Testis (tissue), 2 donors: ENCODE measurements at regions not wholly inside any gene's neighbourhood (a gene's known extent, or its start where the extent isn't known, plus 50 kb on each side); places are given as distances from the start of the nearest gene placed in this dataset.

ENCODE experiments used
- POLR2A ChIP-seq: fragments of 450-650 bp; IDR thresholded peaks from one replicate; pipeline ENCODE4 v1.6.1; 2017; ENCODE audit warnings: antibody characterized with exemption, mild to moderate bottlenecking, moderate library complexity
- TF ChIP-seq, protein P1 (sequence below), 3 experiments: fragments of 450-650 bp in 2 of 3; fragments of 200-600 bp in 1 of 3; sonication (generic) in 1 of 3; IDR thresholded peaks; one replicate each; pipeline ENCODE4 v1.5.1; 2016 to 2019; ENCODE audit warnings: antibody characterized with exemption in 3 of 3, mild to moderate bottlenecking in 2 of 3, moderate library complexity in 1 of 3

DNA sequence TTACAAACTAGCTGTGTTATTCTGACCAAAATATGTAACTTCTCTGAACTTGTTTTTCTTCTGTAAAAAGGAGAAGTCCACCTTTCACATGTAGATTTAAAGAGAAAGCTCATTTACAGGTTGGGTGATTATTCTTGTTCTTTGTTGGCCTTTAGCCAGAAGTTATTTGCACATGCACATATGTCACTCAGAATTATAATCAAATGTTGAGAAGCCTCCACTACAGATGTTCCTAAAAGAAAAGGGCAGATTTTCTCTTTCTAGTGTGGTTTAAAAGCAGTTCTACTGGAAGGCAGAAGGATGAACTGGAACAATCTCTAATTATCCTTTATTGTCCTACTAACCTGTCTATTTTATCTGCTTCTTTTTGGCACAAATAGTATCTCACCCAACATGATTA is 209.8 kb upstream of the ELAVL2 start:
- TF ChIP-seq, protein P1, sequence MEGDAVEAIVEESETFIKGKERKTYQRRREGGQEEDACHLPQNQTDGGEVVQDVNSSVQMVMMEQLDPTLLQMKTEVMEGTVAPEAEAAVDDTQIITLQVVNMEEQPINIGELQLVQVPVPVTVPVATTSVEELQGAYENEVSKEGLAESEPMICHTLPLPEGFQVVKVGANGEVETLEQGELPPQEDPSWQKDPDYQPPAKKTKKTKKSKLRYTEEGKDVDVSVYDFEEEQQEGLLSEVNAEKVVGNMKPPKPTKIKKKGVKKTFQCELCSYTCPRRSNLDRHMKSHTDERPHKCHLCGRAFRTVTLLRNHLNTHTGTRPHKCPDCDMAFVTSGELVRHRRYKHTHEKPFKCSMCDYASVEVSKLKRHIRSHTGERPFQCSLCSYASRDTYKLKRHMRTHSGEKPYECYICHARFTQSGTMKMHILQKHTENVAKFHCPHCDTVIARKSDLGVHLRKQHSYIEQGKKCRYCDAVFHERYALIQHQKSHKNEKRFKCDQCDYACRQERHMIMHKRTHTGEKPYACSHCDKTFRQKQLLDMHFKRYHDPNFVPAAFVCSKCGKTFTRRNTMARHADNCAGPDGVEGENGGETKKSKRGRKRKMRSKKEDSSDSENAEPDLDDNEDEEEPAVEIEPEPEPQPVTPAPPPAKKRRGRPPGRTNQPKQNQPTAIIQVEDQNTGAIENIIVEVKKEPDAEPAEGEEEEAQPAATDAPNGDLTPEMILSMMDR (IDR thresholded peaks at IDR 0.05): no peak
- TF ChIP-seq POLR2A: no peak
